Epithelial cell of proximal tubule (primary cell): ENCODE measurements at regions not wholly inside any gene's neighbourhood (a gene's known extent, or its start where the extent isn't known, plus 50 kb on each side); places are given as distances from the start of the nearest gene placed in this dataset.

Source experiments
- DNase-seq: peaks from one replicate; pipeline ENCODE4 v3.0.0-alpha.2; 2011; ENCODE audit warnings: low read depth
- H3K4me3 ChIP-seq: 2 replicates; pipeline ENCODE4 v1.5.1; 2011; ENCODE audit warnings: low read depth, mild to moderate bottlenecking, low read length
- CTCF ChIP-seq: conservative IDR thresholded peaks from 2 replicates; pipeline ENCODE4 v1.5.1; 2012; ENCODE audit warnings: low read depth, mild to moderate bottlenecking, low read length

GRCh38 chr7:128163473-128163872 lies 77.6 kb upstream of the LEP start:
- no peak overlapping the region for H3K4me3 ChIP-seq
- no peak for TF ChIP-seq CTCF

GRCh38 chr7:128164061-128164954 lies 76.8 kb upstream of the LEP start:
- no peak for TF ChIP-seq CTCF
- H3K4me3 ChIP-seq, result no peak overlapping the region
- peak; percentile 74 for DNase-seq

More at GRCh38 chr7:128163473-128163872, 77.6 kb upstream of the LEP start:
- no peak for DNase-seq

GRCh38 chr7:128164955-128165670 lies 76.0 kb upstream of the LEP start:
- TF ChIP-seq CTCF, result no peak
- no peak for DNase-seq
- no peak overlapping the region for H3K4me3 ChIP-seq

GRCh38 chr7:128165927-128166420 lies 75.1 kb upstream of the LEP start:
- TF ChIP-seq CTCF, result no peak
- H3K4me3 ChIP-seq, result peak overlapping the region; percentile 59
- DNase-seq, result no peak

- TF ChIP-seq CTCF, result no peak
- DNase-seq, result no peak
- H3K4me3 ChIP-seq, result peak overlapping the region; percentile 59
These were observed 74.5 kb upstream of the LEP start for GRCh38 chr7:128166603-128167041.

- H3K4me3 ChIP-seq, result peak overlapping the region; percentile 59
- peak; percentile 27 for DNase-seq
- TF ChIP-seq CTCF, result no peak
These were observed 73.9 kb upstream of the LEP start for GRCh38 chr7:128167042-128167701.
